NCI-H2081 (cell line): ENCODE measurements at regions not wholly inside any gene's neighbourhood (a gene's known extent, or its start where the extent isn't known, plus 50 kb on each side); places are given as distances from the start of the nearest gene placed in this dataset.
"Not testable (repeated sequence)": the region's sequence is repeated elsewhere in the genome, so short reads cannot be mapped to it uniquely, and the experiment has no call there.

Experiments used
- DNase-seq, 2 experiments: peaks; one replicate each; lab custom pipeline; 2025; lab: John Stamatoyannopoulos, UW

DNA sequence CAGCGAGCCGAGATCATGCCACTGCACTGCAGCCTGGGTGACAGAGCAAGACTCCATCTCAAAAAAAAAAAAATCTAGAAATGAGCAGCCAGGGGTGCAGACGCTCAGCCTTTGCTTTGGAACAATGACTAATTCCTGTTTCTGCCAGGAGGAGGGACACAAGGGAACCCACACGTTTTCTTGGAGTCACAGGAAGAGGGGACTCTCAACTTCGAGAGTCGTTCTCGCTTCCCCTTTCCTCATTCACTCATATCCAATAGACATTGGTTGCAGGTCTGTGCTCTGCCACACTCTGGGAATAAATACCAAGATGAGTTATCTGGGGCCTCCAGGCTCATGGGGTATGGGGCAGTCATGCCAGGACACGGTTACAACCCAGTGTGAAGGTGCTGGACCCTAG, 91.5 kb upstream of the RREB1 start:
- no peak for DNase-seq

- DNase-seq: no peak
Observed at GRCh38 chr6:7021301-7021700, 86.5 kb upstream of the RREB1 start.

GRCh38 chr6:7025861-7026260, 81.9 kb upstream of the RREB1 start:
- DNase-seq: no peak

- not testable (repeated sequence) for DNase-seq
Observed at GRCh38 chr6:7028963-7029362, 78.8 kb upstream of the RREB1 start.

GRCh38 chr6:7030968-7031367, 76.8 kb upstream of the RREB1 start:
- DNase-seq: not testable (repeated sequence)

- DNase-seq: no peak
Observed at GRCh38 chr6:7033202-7033601, 74.6 kb upstream of the RREB1 start.

- DNase-seq: no peak
Observed at GRCh38 chr6:7034055-7034454, 73.7 kb upstream of the RREB1 start.

GRCh38 chr6:7035837-7036249, 71.9 kb upstream of the RREB1 start:
- DNase-seq: no peak

- no peak for DNase-seq
Observed at GRCh38 chr6:7041511-7042026, 66.2 kb upstream of the RREB1 start.

DNA sequence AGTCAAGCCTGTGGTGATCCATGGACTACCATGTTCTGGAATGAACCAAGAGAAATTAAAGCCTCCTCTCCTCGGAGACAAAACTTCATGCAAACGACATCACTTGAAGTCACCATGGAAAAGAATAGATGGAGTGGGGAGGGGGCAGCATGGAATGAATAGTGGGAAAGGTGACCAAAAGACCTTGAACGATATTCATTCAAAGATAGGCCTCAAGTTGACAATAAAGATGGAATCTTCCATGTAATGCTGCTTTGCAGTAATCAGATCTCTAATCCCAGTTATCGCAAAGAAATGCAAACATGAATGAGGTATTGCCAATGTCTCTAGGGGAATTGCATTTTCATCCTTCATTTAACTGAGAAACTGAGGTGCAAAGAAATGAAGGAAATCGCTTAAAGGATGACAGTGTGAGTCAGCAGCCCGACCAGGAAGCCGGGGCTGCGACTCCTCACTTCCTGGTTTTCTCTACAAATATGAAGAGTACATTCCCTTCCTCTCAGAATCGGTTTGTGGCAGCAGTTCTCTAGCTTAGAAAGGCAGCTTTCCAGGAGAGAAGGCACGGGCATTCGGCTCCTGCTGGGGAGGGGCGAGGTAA, 65.6 kb upstream of the RREB1 start:
- DNase-seq: no peak

DNA sequence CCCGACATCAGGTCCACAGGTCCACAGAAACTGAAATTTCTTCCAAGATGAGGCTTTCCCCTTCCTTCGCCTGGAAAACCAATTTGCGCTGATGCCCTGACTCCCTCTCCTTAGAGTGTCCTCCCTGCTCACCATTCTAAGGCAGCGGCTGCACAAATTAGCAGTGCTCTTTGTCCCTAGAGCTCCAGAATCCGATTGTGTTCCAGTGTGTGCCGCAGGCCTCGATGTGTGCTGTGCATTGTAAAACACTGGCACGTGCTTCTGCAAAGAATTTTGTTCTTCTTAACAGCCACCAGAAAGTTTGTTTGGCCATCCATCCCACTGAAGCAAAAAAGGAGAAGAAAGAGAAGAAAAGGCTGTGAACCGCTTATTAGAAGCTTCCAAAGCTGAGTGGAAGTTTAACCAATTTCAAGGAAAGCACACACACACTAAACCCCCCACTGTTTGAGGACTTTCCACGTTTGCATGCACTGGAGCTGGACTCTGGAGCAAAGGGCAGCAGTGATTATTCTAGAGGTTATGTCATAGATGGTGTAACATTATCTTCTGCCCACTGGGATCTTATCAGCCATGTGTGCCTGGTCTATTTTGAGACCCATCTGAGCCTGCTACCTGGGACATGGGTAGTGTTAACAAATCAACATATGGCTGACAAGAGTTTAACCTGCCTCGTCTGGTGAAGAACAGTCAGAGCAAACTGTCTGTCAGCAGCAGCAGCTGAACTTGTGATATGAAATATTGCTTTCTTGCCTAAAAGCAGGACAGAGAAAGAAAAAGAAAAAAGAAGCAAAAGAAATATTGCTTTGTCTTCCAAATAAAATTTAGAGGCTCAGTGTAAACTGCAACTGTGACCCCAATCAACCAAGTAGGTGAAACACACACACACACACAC, 64.9 kb upstream of the RREB1 start:
- no peak for DNase-seq

- DNase-seq: no peak
Observed at GRCh38 chr6:7045331-7045730, 62.4 kb upstream of the RREB1 start.

DNA sequence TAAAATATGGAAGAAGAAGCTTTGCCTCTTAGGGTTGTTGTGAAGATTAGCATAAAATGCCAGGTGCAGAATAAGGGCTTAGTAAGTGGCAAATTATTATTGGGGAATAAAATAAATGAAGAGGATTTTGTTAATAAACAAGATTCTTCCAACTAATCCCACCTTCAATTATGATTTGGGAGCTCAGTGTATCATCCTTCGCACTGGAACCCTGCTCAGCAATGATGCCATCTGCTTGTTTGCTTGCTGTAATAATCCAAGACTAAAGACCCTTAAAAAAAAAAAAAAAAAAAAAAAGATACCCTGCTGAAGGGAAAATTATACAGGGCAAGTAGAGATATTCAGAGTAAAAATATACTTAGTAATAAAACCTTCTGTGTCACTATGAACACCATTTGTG, 62.0 kb upstream of the RREB1 start:
- no peak for DNase-seq

GRCh38 chr6:7047128-7047527, 60.6 kb upstream of the RREB1 start:
- DNase-seq: no peak

- DNase-seq: no peak
Observed at GRCh38 chr6:7047966-7048365, 59.8 kb upstream of the RREB1 start.

DNA sequence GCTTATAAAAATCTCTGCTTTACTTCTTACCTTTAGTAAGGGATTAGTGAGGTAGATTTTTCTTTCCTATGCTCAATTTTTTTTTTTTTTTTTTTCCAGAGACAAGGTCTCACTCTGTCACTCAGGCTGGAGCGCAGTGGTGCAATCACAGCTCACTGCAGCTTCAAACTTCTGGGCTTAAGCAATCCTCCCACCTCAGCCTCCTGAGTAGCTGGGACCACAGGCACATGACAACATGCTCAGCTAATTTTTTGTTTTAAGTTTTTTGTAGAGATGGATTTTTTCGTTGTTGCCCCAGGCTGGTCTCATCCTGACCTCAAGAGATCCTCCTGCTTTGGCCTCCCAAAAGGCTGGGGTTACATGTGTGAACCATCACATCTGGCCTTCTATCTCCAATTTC, 58.9 kb upstream of the RREB1 start:
- no peak for DNase-seq

GRCh38 chr6:7050004-7050403, 57.8 kb upstream of the RREB1 start:
- no peak for DNase-seq

DNA sequence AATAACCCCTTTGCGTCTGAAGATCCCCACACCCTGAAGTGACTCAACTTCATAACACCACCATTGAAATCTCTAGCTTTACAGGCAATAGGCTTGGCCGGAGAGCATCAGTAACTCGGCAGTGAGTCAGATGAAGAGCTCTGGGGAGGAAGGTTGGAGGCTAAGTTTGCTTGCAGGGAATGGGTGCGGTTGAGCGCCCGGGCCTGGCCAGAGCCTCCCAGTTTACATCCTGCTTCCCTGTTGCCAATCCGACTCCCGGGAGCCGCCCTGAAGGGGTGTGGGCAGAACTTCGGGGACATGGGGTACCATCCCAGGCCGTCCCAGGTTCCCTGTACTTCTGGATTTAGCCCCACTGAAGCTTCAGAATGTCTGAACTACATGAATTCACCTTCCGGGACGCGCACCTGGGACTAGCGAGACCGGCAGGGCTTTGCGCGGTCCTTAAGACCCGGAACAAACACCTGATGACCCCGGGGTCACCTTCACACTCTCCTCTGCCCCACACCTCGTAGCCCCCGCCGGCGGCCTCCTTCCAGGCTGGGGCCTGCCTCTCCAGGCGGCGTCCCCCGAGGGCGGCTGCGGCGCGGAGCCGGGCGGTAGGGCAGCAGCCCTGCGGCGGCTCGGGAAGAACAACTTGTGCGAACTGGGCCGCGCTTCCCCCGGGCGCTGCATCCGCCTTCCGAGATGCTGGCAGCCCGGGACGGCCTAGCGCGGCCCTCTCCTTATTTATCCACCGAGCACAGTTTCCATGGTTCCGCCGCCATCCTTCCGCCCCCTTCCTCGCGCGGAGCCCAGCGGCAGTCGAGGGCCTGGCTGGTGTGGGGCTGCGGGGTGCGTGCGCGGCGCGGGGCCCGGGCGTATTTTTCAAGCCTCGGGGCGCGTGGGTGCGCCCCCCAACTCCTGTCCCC, 56.6 kb upstream of the RREB1 start:
- DNase-seq: no peak

GRCh38 chr6:7051780-7052442, 55.9 kb upstream of the RREB1 start:
- DNase-seq: peak; percentile 39 to 42

GRCh38 chr6:7052443-7053011, 55.2 kb upstream of the RREB1 start:
- peak; percentile 39 to 42 for DNase-seq

DNA sequence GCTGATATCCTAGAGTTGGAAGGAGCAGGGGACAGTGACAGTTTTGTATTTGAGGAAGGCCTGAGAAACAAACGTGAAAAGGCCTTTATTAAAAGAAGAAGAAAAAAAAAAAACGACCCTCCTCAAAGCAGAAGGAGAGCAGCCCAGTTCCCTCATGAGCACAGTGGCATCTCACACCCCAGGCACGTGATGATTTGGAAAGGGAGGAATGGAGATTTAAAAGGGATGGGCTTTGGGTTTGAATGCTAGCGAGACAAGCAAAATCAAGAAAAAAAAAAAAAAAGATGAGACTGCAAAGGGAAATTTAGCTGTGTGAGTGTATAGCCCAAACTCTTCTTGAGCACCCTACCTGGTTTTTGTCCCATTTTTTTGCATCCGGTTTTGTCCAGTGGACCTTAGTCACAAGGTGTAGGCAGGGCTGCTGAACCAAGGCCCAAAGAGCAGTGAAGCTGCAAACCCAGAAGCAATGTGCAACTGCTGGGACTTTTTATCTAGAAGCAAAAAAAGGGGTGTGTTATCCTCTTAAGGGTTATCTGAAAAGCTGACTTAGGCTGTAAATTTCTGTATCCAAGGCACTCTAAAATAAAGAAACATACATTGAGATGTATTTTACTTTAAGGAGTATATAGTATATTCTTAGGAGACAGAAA, 54.5 kb upstream of the RREB1 start:
- no peak for DNase-seq
